Chondrocyte (in vitro differentiated cells): ENCODE measurements at regions not wholly inside any gene's neighbourhood (a gene's known extent, or its start where the extent isn't known, plus 50 kb on each side); places are given as distances from the start of the nearest gene placed in this dataset.

ENCODE experiments used
- DNase-seq: peaks from one replicate; pipeline ENCODE4 v3.0.0; 2021; ENCODE audit warnings: mixed read lengths, low spot score
- H3K27ac Mint-ChIP-seq: one replicate; pipeline ENCODE4 v1.8.0; 2021; ENCODE audit warnings: mild to moderate bottlenecking, moderate library complexity, mixed read lengths; ENCODE audit not compliant: unreplicated experiment
- H3K27me3 Mint-ChIP-seq: 2 replicates; pipeline ENCODE4 v1.8.0; 2021; ENCODE audit warnings: low read depth, mixed read lengths
- H3K36me3 Mint-ChIP-seq: 2 replicates; pipeline ENCODE4 v1.8.0; 2021; ENCODE audit warnings: low read depth, mixed read lengths
- H3K4me1 Mint-ChIP-seq: 2 replicates; pipeline ENCODE4 v1.8.0; 2021; ENCODE audit warnings: low read depth, mild to moderate bottlenecking, mixed read lengths
- H3K4me3 Mint-ChIP-seq: one replicate; pipeline ENCODE4 v1.8.0; 2021; ENCODE audit warnings: mild to moderate bottlenecking, moderate library complexity, mixed read lengths; ENCODE audit not compliant: unreplicated experiment
- H3K9me3 Mint-ChIP-seq: 2 replicates; pipeline ENCODE4 v1.8.0; 2021; ENCODE audit warnings: low read depth, mixed read lengths
- TF ChIP-seq, protein P1 (sequence below): fragments of 200-600 bp; sonication (generic); IDR thresholded peaks from 2 replicates; pipeline ENCODE4 v1.5.0; 2021; ENCODE audit warnings: antibody characterized with exemption, mild to moderate bottlenecking, moderate library complexity

DNA sequence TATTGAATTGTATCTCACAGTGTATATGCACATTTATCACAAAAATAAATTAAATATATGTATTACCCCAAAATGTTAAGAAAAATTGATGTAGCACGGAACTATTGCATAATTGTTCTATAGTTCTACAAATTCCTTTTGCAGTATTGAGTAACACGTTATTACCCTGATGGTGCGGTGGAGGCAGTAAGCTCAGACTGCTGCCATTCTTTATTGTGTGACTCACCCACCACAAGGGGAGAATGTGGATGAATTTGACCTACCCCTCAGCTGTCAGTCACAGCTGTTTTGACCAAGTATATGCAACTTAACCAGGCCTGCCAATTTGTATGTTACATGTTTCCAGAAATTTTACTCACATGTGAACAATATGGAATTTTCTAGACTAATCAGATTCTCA lies 506.6 kb downstream of the SH3BGRL start:
- Mint-ChIP-seq H3K27ac (no peak overlapping the region), H3K4me1 (no peaks in the 10 kb centered on the region), H3K36me3 (no peaks in the 10 kb centered on the region), H3K27me3 (no peaks in the 10 kb centered on the region), H3K9me3 (peaks cover 30% of the 10 kb centered on the region), H3K4me3 (no peak overlapping the region)
- TF ChIP-seq, protein P1, sequence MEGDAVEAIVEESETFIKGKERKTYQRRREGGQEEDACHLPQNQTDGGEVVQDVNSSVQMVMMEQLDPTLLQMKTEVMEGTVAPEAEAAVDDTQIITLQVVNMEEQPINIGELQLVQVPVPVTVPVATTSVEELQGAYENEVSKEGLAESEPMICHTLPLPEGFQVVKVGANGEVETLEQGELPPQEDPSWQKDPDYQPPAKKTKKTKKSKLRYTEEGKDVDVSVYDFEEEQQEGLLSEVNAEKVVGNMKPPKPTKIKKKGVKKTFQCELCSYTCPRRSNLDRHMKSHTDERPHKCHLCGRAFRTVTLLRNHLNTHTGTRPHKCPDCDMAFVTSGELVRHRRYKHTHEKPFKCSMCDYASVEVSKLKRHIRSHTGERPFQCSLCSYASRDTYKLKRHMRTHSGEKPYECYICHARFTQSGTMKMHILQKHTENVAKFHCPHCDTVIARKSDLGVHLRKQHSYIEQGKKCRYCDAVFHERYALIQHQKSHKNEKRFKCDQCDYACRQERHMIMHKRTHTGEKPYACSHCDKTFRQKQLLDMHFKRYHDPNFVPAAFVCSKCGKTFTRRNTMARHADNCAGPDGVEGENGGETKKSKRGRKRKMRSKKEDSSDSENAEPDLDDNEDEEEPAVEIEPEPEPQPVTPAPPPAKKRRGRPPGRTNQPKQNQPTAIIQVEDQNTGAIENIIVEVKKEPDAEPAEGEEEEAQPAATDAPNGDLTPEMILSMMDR: no peak
- no peak for DNase-seq

DNA sequence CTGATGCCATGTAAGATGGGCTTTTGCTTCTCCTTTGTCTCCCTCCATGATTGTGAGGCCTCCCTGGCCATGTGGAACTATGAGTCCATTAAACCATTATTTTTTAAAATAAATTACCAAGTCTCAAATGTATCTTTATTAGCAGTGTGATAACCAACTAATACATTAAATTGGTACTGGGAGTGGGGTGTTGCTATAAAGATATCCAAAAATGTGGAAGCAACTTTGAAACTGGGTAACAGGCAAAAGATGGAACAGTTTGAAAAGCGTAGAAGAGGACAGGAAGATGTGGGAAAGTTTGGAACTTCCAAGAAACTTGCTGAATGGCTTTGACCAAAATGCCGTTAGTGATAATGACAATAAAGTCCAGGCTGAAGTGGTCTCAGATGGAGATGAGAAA lies 526.7 kb downstream of the SH3BGRL start:
- no peaks in the 10 kb centered on the region for H3K4me1 Mint-ChIP-seq
- no peak for DNase-seq
- no peak overlapping the region for H3K4me3 Mint-ChIP-seq
- no peak overlapping the region for H3K27ac Mint-ChIP-seq
- TF ChIP-seq, protein P1: no peak
- no peaks in the 10 kb centered on the region for H3K27me3 Mint-ChIP-seq
- H3K9me3 Mint-ChIP-seq: peaks cover 73% of the 10 kb centered on the region
- H3K36me3 Mint-ChIP-seq: no peaks in the 10 kb centered on the region

DNA sequence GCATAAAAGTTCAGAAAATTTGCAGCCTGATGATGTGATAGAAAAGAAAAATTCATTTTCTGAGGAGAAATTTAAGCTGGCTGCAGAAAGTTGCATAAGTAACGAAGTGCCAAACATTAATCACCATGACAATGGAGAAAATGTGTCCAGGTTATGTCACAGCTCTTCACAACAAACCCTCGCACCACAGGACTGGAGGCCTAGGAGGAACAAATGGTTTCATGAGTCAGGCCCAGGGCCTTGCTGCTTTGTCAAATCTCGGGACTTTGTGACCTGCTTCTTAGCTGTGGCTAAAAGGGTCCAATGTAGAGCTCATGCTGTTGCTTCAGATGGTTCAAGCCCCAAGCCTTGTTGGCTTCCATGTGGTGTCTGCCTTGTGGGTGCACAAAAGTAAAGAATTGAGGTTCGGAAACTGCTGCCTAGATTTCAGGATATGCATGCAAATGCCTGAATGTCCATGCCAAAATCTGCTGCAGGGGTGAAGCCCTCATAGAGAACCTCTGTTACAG lies 527.4 kb downstream of the SH3BGRL start:
- H3K4me3 Mint-ChIP-seq: no peak overlapping the region
- peaks cover 71% of the 10 kb centered on the region for H3K9me3 Mint-ChIP-seq
- H3K4me1 Mint-ChIP-seq: no peaks in the 10 kb centered on the region
- TF ChIP-seq, protein P1: no peak
- no peak overlapping the region for H3K27ac Mint-ChIP-seq
- no peaks in the 10 kb centered on the region for H3K36me3 Mint-ChIP-seq
- no peak for DNase-seq
- no peaks in the 10 kb centered on the region for H3K27me3 Mint-ChIP-seq

DNA sequence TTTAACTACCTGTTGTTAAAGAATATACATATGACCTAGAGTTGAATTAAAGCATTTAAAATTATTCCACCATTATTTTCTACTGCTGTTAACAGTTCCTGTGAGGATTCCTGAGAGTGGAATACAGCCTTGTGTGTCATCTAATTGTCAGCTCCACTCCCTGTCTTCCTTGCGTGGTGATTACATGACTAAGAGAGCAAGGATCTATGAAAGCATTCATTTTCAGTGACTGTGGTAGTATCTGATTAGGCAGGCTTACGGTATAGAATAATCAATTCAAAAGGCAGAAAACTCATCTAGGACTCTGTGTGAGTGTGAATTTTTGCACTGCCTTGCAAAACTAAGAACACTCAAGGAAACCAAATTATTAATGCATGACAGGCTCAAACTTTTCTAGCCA lies 577.8 kb downstream of the SH3BGRL start:
- H3K9me3 Mint-ChIP-seq: peaks cover 30% of the 10 kb centered on the region
- no peaks in the 10 kb centered on the region for H3K4me1 Mint-ChIP-seq
- H3K27me3 Mint-ChIP-seq: no peaks in the 10 kb centered on the region
- H3K4me3 Mint-ChIP-seq: no peak overlapping the region
- DNase-seq: no peak
- no peak overlapping the region for H3K27ac Mint-ChIP-seq
- no peaks in the 10 kb centered on the region for H3K36me3 Mint-ChIP-seq
- TF ChIP-seq, protein P1: no peak

DNA sequence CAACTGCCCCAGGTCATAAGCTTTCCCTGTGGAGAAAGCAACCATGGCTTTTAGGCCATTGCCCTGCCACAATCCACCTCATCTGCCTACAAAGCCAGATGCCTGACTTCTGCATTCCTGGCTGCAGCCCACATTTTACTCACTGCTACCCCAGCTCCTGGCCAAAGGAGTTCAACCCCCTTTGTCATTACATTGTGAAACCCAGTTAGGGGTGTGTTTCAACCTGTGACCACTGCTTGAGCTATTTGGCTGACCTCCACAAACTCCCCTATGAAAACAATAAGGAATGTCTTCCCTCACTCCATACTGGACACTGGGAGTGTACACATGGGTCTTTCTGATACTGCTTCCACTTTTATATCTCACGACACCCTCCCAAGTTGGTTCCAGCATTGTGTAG lies 589.2 kb downstream of the SH3BGRL start:
- H3K4me1 Mint-ChIP-seq: no peaks in the 10 kb centered on the region
- no peak for DNase-seq
- no peaks in the 10 kb centered on the region for H3K27me3 Mint-ChIP-seq
- H3K27ac Mint-ChIP-seq: no peak overlapping the region
- H3K9me3 Mint-ChIP-seq: peaks cover 69% of the 10 kb centered on the region
- H3K4me3 Mint-ChIP-seq: no peak overlapping the region
- no peaks in the 10 kb centered on the region for H3K36me3 Mint-ChIP-seq
- TF ChIP-seq, protein P1: no peak
